NOMO-1 treated with dmso at 0.1 percent for 144 hours (cell line): ENCODE measurements at regions not wholly inside any gene's neighbourhood (a gene's known extent, or its start where the extent isn't known, plus 50 kb on each side); places are given as distances from the start of the nearest gene placed in this dataset.

Experiments used
- DNase-seq: peaks from one replicate; lab custom pipeline; 2025; ENCODE audit not compliant: unreplicated experiment; lab: John Stamatoyannopoulos, UW

- DNase-seq: no peak
Observed at GRCh38 chr4:8922481-8922880, 50.8 kb upstream of the HMX1 start.

- DNase-seq: no peak
Observed at GRCh38 chr4:8921465-8921864, 49.8 kb upstream of the HMX1 start.
